Head of caudate nucleus (tissue), 42 donors: ENCODE measurements at regions not wholly inside any gene's neighbourhood (a gene's known extent, or its start where the extent isn't known, plus 50 kb on each side); places are given as distances from the start of the nearest gene placed in this dataset.
"Not testable (repeated sequence)": the region's sequence is repeated elsewhere in the genome, so short reads cannot be mapped to it uniquely, and the experiment has no call there.

Source experiments
- DNase-seq, 42 donors: peaks; one replicate each; pipeline versions ENCODE4 v3.0.0 to v3.0.0-alpha.2; 2020 to 2021; ENCODE audit warnings: mixed read lengths in 7 of 42
- intact Hi-C: fragments of 100-400 bp; cut with DNase I; formaldehyde crosslinking; loops from one replicate; pipeline ENCODE4 v1.15.0; 2022

GRCh38 chr6:119676961-119677360 is 327.4 kb upstream of the MAN1A1 start:
- DNase-seq: no peak
- intact Hi-C loops: no loop called here

- intact Hi-C loops: no loop called here
- DNase-seq: no peak
Measured at GRCh38 chr6:119676230-119676629, 326.7 kb upstream of the MAN1A1 start.

GRCh38 chr6:119673741-119674140 is 324.2 kb upstream of the MAN1A1 start:
- no peak for DNase-seq
- intact Hi-C loops: no loop called here

- intact Hi-C loops: no loop called here
- DNase-seq: no peak
Measured at GRCh38 chr6:119672725-119673124, 323.2 kb upstream of the MAN1A1 start.

GRCh38 chr6:119671105-119671504 is 321.5 kb upstream of the MAN1A1 start:
- intact Hi-C loops: no loop called here
- no peak for DNase-seq

GRCh38 chr6:119669221-119669620 is 319.7 kb upstream of the MAN1A1 start:
- no peak for DNase-seq
- intact Hi-C loops: no loop called here

- intact Hi-C loops, DNase-seq: not testable (repeated sequence)
Measured at GRCh38 chr6:119665432-119665831, 315.9 kb upstream of the MAN1A1 start.

GRCh38 chr6:119661628-119662027 is 312.1 kb upstream of the MAN1A1 start:
- intact Hi-C loops: no loop called here
- DNase-seq: no peak

- intact Hi-C loops: no loop called here
- DNase-seq: no peak
Measured at GRCh38 chr6:119661078-119661477, 311.5 kb upstream of the MAN1A1 start.

GRCh38 chr6:119658917-119659316 is 309.4 kb upstream of the MAN1A1 start:
- DNase-seq: no peak
- intact Hi-C loops: no loop called here

GRCh38 chr6:119655124-119655523 is 305.6 kb upstream of the MAN1A1 start:
- no peak for DNase-seq
- intact Hi-C loops: no loop called here

GRCh38 chr6:119653329-119653728 is 303.8 kb upstream of the MAN1A1 start:
- DNase-seq: no peak
- intact Hi-C loops: no loop called here

- no peak for DNase-seq
- intact Hi-C loops: no loop called here
Measured at GRCh38 chr6:119649531-119649930, 300.0 kb upstream of the MAN1A1 start.

GRCh38 chr6:119647309-119647708 is 297.7 kb upstream of the MAN1A1 start:
- intact Hi-C loops: no loop called here
- no peak for DNase-seq

- intact Hi-C loops: no loop called here
- DNase-seq: no peak
Measured at GRCh38 chr6:119643876-119644275, 294.3 kb upstream of the MAN1A1 start.

- DNase-seq: no peak
- intact Hi-C loops: no loop called here
Measured at GRCh38 chr6:119637768-119638167, 288.2 kb upstream of the MAN1A1 start.

GRCh38 chr6:119636060-119636459 is 286.5 kb upstream of the MAN1A1 start:
- DNase-seq: no peak
- intact Hi-C loops: no loop called here

- DNase-seq: no peak
- intact Hi-C loops: no loop called here
Measured at GRCh38 chr6:119633461-119633860, 283.9 kb upstream of the MAN1A1 start.

GRCh38 chr6:119630561-119631192 is 281.1 kb upstream of the MAN1A1 start:
- intact Hi-C loops: no loop called here
- no peak for DNase-seq

- intact Hi-C loops: no loop called here
- no peak for DNase-seq
Measured at GRCh38 chr6:119628691-119629594, 279.4 kb upstream of the MAN1A1 start.
